DND-41 (cell line): ENCODE measurements at regions not wholly inside any gene's neighbourhood (a gene's known extent, or its start where the extent isn't known, plus 50 kb on each side); places are given as distances from the start of the nearest gene placed in this dataset.

Experiments
- EZH2 ChIP-seq: IDR thresholded peaks from 3 replicates; pipeline ENCODE4 v1.6.1; 2012; ENCODE audit warnings: borderline replicate concordance, low read depth, mild to moderate bottlenecking, moderate library complexity, low read length, inconsistent platforms; ENCODE audit not compliant: severe bottlenecking
- TF ChIP-seq, protein P1 (sequence below): IDR thresholded peaks from 2 replicates; pipeline ENCODE4 v1.5.1; 2012; ENCODE audit warnings: borderline replicate concordance, low read length, moderate library complexity, mild to moderate bottlenecking; ENCODE audit not compliant: poor library complexity, severe bottlenecking; ENCODE audit errors: extremely low read depth

DNA sequence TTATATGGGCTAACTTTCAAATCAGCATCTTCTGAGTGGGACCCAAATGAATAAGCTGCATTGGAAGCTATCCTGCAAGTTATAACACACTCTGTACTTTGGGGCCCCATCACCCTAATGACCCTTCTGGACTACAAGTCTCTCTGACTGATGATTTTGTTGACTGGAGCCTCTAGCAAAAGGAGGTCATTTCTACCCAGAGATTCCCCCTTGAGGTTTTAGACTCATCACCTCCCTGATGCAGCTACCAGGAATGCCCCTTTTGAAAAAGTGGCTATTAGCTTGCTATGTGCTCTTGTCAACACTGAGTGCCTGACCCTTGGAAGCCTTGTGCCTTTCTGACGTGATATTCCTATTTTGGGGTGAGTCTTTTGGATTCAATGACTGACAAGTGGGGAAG, 54.5 kb upstream of the NEMP2 start:
- no peak for TF ChIP-seq EZH2
- TF ChIP-seq, protein P1, sequence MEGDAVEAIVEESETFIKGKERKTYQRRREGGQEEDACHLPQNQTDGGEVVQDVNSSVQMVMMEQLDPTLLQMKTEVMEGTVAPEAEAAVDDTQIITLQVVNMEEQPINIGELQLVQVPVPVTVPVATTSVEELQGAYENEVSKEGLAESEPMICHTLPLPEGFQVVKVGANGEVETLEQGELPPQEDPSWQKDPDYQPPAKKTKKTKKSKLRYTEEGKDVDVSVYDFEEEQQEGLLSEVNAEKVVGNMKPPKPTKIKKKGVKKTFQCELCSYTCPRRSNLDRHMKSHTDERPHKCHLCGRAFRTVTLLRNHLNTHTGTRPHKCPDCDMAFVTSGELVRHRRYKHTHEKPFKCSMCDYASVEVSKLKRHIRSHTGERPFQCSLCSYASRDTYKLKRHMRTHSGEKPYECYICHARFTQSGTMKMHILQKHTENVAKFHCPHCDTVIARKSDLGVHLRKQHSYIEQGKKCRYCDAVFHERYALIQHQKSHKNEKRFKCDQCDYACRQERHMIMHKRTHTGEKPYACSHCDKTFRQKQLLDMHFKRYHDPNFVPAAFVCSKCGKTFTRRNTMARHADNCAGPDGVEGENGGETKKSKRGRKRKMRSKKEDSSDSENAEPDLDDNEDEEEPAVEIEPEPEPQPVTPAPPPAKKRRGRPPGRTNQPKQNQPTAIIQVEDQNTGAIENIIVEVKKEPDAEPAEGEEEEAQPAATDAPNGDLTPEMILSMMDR, result no peak
